OCI-LY1 (cell line): ENCODE measurements at regions not wholly inside any gene's neighbourhood (a gene's known extent, or its start where the extent isn't known, plus 50 kb on each side); places are given as distances from the start of the nearest gene placed in this dataset.

Experiments
- CTCF ChIP-seq: fragments of 200-600 bp; sonication (generic), shearing (Covaris generic); IDR thresholded peaks from 2 replicates; pipeline ENCODE4 v1.5.1; 2017; ENCODE audit warnings: mild to moderate bottlenecking, antibody characterized with exemption, low read length, moderate library complexity, mixed read lengths
- EZH2 ChIP-seq: fragments of 200-600 bp; sonication (generic), shearing (Covaris generic); IDR thresholded peaks from 2 replicates; pipeline ENCODE4 v1.8.0; 2017; ENCODE audit warnings: borderline replicate concordance, mixed run types, mild to moderate bottlenecking, antibody characterized with exemption, low read length, moderate library complexity, mixed read lengths

- TF ChIP-seq CTCF (no peak), EZH2 (no peak)
Observed at GRCh38 chr4:14771504-14772175, 230.6 kb upstream of the CPEB2 start.
